Limb (tissue), 2 donors: ENCODE measurements at regions not wholly inside any gene's neighbourhood (a gene's known extent, or its start where the extent isn't known, plus 50 kb on each side); places are given as distances from the start of the nearest gene placed in this dataset.

ENCODE experiments used
- DNase-seq, 2 donors: peaks; one replicate each; pipeline ENCODE4 v3.0.0-alpha.2; 2016; ENCODE audit errors: extremely low spot score in 2 of 2

GRCh38 chr20:7248281-7249201, 481.1 kb downstream of the BMP2 start:
- DNase-seq: peak; percentile 47 to 65

GRCh38 chr20:7250337-7250736, 482.9 kb downstream of the BMP2 start:
- no peak for DNase-seq

GRCh38 chr20:7257099-7257498, 489.6 kb downstream of the BMP2 start:
- DNase-seq: no peak

- DNase-seq: no peak
Measured at GRCh38 chr20:7257692-7258466, 490.4 kb downstream of the BMP2 start.

- no peak for DNase-seq
Measured at GRCh38 chr20:7262803-7263202, 495.3 kb downstream of the BMP2 start.

GRCh38 chr20:7264137-7264536, 496.7 kb downstream of the BMP2 start:
- DNase-seq: no peak

GRCh38 chr20:7269452-7269851, 502.0 kb downstream of the BMP2 start:
- no peak for DNase-seq

- DNase-seq: peak in 1 of 2 donors; percentile 36
Measured at GRCh38 chr20:7272512-7272911, 505.0 kb downstream of the BMP2 start.

GRCh38 chr20:7274870-7275269, 507.4 kb downstream of the BMP2 start:
- no peak for DNase-seq

GRCh38 chr20:7275645-7276237, 508.3 kb downstream of the BMP2 start:
- no peak for DNase-seq

GRCh38 chr20:7285918-7286556, 518.6 kb downstream of the BMP2 start:
- DNase-seq: peak; percentile 86 to 88

GRCh38 chr20:7291323-7291943, 523.9 kb downstream of the BMP2 start:
- DNase-seq: no peak

- DNase-seq: no peak
Measured at GRCh38 chr20:7291946-7292345, 524.5 kb downstream of the BMP2 start.

- no peak for DNase-seq
Measured at GRCh38 chr20:7294816-7295360, 527.4 kb downstream of the BMP2 start.

GRCh38 chr20:7301807-7302206, 534.3 kb downstream of the BMP2 start:
- DNase-seq: no peak

- no peak for DNase-seq
Measured at GRCh38 chr20:7302250-7302649, 534.8 kb downstream of the BMP2 start.

- no peak for DNase-seq
Measured at GRCh38 chr20:7305976-7306375, 538.5 kb downstream of the BMP2 start.

- no peak for DNase-seq
Measured at GRCh38 chr20:7308163-7308562, 540.7 kb downstream of the BMP2 start.

- no peak for DNase-seq
Measured at GRCh38 chr20:7313047-7313446, 545.6 kb downstream of the BMP2 start.

- DNase-seq: no peak
Measured at GRCh38 chr20:7323957-7324356, 556.5 kb downstream of the BMP2 start.

- DNase-seq: no peak
Measured at GRCh38 chr20:7327810-7328209, 560.3 kb downstream of the BMP2 start.
